ENCODE measurements at regions not wholly inside any gene's neighbourhood (a gene's known extent, or its start where the extent isn't known, plus 50 kb on each side); places are given as distances from the start of the nearest gene placed in this dataset.

GRCh38 chr5:155459889-155460500, 446.4 kb downstream of the KIF4B start:
- no peak overlapping the region for H3K4me2 ChIP-seq (ENCODE audit: insufficient read depth in 1 of 2, low read depth in 2 of 2, low read length in 2 of 2)
- H2BK12ac ChIP-seq (ENCODE audit: low read depth, low read length) = no peak overlapping the region
- no peak overlapping the region for H3K4me3 ChIP-seq (ENCODE audit: extremely low read depth in 1 of 4, insufficient read depth in 2 of 4, low read depth in 3 of 4, low read length in 4 of 4)
- H3K79me1 ChIP-seq (ENCODE audit: low read depth, low read length) = no peaks in the 10 kb centered on the region
- no peak overlapping the region for H3K27ac ChIP-seq (ENCODE audit: low read depth, low read length)
- DNase-seq (ENCODE audit: low read depth in 1 of 2, low spot score in 2 of 2) (no peak), FAIRE-seq (no peak)
- ChIA-PET POLR2A (ENCODE audit: partially characterized antibody) (no interaction called here), CTCF (ENCODE audit: partially characterized antibody) (interaction anchor here (3.0 kb wide), 1 partner anchor 12 kb away, joined by 19 read pairs; no protein-coding TSS in a partner anchor)
- no peak overlapping the region for H2BK120ac ChIP-seq (replicated peaks; ENCODE audit: low read depth, low read length)
- H3K27me3 ChIP-seq (replicated peaks in 1 of 4; ENCODE audit: control insufficient read depth in 3 of 4, extremely low read depth in 1 of 4, insufficient read depth in 3 of 4, low read length in 3 of 4) = no peaks in the 10 kb centered on the region
- no peak overlapping the region for H2AFZ ChIP-seq (ENCODE audit: low read length)
- no peaks in the 10 kb centered on the region for H4K20me1 ChIP-seq (replicated peaks in 1 of 2; ENCODE audit: control insufficient read depth in 1 of 2, insufficient read depth in 2 of 2, low read length in 2 of 2)
- no peaks in the 10 kb centered on the region for H3K79me2 ChIP-seq (ENCODE audit: control insufficient read depth in 1 of 2, insufficient read depth in 2 of 2, low read length in 2 of 2)
- TF ChIP-seq EP300 (IDR thresholded peaks at IDR 0.05; ENCODE audit: borderline replicate concordance in 1 of 2, low read depth in 2 of 2, low read length in 2 of 2) (no peak), RNF2 (IDR thresholded peaks at IDR 0.05; ENCODE audit: borderline replicate concordance, low read depth, low read length, missing control alignments, poor library complexity, severe bottlenecking) (no peak), EGR1 (IDR thresholded peaks at IDR 0.05; ENCODE audit: borderline replicate concordance, low read depth, low read length) (no peak), TAF7 (optimal IDR thresholded peaks at IDR 0.05; ENCODE audit: borderline replicate concordance, low read depth, low read length) (no peak), SRF (IDR thresholded peaks at IDR 0.05; ENCODE audit: low read depth, low read length) (no peak)
- no peak overlapping the region for H2BK20ac ChIP-seq (ENCODE audit: low read length)
- H3K4ac ChIP-seq (replicated peaks; ENCODE audit: insufficient read length, low read depth, low read length) = no peak overlapping the region
- H2BK5ac ChIP-seq (ENCODE audit: low read depth, low read length) = no peak overlapping the region
- no peak overlapping the region for H2BK15ac ChIP-seq (ENCODE audit: low read length)
- H2AK5ac ChIP-seq (ENCODE audit: low read depth, low read length) = no peak overlapping the region
- no peak overlapping the region for H3K23ac ChIP-seq (ENCODE audit: insufficient read length)
- H3K9ac ChIP-seq (replicated peaks in 1 of 4; ENCODE audit: extremely low read depth in 1 of 4, low read depth in 3 of 4, low read length in 3 of 4) = no peak overlapping the region
- no peak overlapping the region for H3K18ac ChIP-seq (ENCODE audit: extremely low read depth, low read length)
- WGBS, 2 experiments (ENCODE audit: extremely low coverage in 1 of 2, insufficient coverage in 1 of 2, insufficient read length in 1 of 2, insufficient replicate concordance in 2 of 2, low coverage in 1 of 2, low lambda C conversion rate in 2 of 2, missing lambda C conversion rate in 1 of 2) = 100% methylated on average over 1 of the region's 1 CpG; no CpG with 5 or more reads in 1 of the 2 experiments
- H3K9me3 ChIP-seq (ENCODE audit: insufficient read depth in 2 of 2, low read depth in 1 of 2, low read length in 1 of 2) = no peaks in the 10 kb centered on the region
- no peak overlapping the region for H3K56ac ChIP-seq (replicated peaks; ENCODE audit: insufficient read length, low read depth, low read length)
- no peak overlapping the region for H4K5ac ChIP-seq (ENCODE audit: insufficient read length, low read depth, low read length)
- H4K91ac ChIP-seq (replicated peaks; ENCODE audit: insufficient read length, low read length) = no peak overlapping the region
- no peak overlapping the region for H3K14ac ChIP-seq (ENCODE audit: insufficient read length)
- H3K23me2 ChIP-seq (ENCODE audit: low read depth, low read length) = no peaks in the 10 kb centered on the region
- H3K4me1 ChIP-seq (replicated peaks in 1 of 4; ENCODE audit: control insufficient read depth in 3 of 4, insufficient read depth in 4 of 4, low read length in 3 of 4) = no peaks in the 10 kb centered on the region
- no peaks in the 10 kb centered on the region for H3K36me3 ChIP-seq (ENCODE audit: control insufficient read depth in 2 of 4, insufficient read depth in 4 of 4, low read length in 3 of 4)
- no peak overlapping the region for H4K8ac ChIP-seq (ENCODE audit: extremely low read depth, insufficient read depth, low read length)

Measured in H1 (cell line).